Head of caudate nucleus (tissue), 42 donors: ENCODE measurements at regions not wholly inside any gene's neighbourhood (a gene's known extent, or its start where the extent isn't known, plus 50 kb on each side); places are given as distances from the start of the nearest gene placed in this dataset.

ENCODE experiments used
- DNase-seq, 42 donors: peaks; one replicate each; pipeline versions ENCODE4 v3.0.0 to v3.0.0-alpha.2; 2020 to 2021; ENCODE audit warnings: mixed read lengths in 7 of 42
- intact Hi-C: fragments of 100-400 bp; cut with DNase I; formaldehyde crosslinking; loops from one replicate; pipeline ENCODE4 v1.15.0; 2022

DNA sequence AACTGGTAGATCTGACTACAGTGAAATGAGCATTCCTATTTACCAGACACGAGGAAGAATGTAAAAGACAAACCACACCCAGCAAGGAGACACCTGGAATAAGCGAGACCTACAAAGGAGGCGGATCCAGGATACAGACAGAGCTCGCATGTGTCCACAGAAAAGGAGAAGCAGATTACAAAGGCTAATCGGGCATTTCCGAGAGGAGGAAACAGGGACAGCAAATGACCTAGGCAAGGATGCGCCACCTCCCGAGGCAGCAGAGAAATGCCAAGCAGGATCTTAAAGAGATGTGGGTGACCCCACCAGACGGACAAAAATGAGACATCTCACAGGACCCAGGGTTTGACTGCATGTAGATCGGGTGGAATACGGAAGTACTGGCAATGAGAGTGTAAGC lies 63.2 kb upstream of the IQSEC1 start:
- intact Hi-C loops: no loop called here
- DNase-seq: peak in 6 of 42 donors; percentile 0 to 26 (median 2)

DNA sequence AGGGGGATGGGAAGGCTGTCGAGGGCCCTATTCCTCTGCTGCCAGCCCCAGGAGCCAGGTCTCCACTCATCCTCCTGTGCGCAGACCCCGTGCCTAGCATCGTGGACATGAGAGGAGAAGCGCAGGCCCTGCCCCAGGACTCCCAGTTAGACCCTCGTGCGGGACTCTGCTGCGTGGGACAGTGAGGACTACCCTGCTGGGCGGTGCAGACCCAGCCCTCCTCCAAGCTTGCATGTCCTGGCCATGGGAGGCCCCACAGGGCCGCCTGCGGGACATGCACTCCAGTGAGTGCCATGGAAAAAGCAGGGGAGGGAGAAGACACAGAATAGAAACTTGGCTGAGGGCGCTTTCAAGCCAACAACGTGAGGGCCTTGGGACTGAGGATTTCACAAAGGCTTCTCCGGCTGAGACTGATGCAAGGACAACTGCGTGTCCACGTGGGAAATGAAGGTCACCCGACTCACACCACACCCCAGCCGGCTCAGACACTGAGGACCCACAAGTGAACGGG lies 62.6 kb upstream of the IQSEC1 start:
- intact Hi-C loops: no loop called here
- peak in 8 of 42 donors; percentile 3 to 28 (median 5) for DNase-seq

DNA sequence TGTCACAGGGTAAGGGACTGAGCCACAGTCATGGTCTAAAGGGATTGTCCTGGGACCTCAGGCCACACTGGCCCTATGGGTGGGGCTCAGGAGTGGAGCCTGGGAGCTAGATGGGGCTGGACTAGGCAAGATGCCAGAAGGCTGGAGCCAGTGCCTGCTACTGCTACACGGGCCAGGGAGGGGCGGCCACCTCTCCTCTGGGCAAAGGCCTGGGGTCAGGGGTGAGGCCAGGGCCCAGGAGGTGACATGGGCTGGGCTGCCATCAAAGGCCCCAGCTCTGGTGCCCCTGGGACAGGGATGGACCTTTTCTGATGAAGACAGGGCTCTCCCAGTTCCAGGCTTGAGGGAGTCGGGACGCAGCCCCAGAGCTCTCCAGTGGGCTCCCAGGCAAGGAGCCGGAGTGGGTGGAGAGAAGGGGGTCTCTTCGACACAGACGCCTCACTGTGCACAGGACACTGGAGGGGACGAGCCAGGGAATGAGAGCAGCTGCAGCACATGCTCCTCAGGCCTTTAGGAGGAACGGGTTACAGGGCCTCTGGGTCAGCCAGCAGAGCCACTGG lies 62.1 kb upstream of the IQSEC1 start:
- intact Hi-C loops: no loop called here
- DNase-seq: peak in 7 of 42 donors; percentile 4 to 29 (median 10)

DNA sequence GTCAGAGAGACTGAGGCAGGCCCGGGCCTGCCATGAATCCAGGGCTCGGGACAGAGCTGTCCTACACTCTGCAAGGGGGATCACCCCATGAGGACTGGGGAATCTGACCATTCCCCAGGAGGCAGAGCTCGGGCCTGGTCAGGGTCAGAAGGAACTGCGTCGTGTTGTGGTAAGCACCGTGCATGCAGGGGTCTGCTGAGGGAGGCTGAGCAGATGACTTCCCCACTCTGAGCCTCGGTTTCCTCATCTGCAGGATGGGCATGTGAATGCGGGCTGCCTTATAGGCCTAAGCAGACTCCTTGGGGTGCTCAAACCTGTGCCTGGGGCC lies 61.6 kb upstream of the IQSEC1 start:
- intact Hi-C loops: no loop called here
- DNase-seq: peak in 5 of 42 donors; percentile 1 to 16 (median 5)

DNA sequence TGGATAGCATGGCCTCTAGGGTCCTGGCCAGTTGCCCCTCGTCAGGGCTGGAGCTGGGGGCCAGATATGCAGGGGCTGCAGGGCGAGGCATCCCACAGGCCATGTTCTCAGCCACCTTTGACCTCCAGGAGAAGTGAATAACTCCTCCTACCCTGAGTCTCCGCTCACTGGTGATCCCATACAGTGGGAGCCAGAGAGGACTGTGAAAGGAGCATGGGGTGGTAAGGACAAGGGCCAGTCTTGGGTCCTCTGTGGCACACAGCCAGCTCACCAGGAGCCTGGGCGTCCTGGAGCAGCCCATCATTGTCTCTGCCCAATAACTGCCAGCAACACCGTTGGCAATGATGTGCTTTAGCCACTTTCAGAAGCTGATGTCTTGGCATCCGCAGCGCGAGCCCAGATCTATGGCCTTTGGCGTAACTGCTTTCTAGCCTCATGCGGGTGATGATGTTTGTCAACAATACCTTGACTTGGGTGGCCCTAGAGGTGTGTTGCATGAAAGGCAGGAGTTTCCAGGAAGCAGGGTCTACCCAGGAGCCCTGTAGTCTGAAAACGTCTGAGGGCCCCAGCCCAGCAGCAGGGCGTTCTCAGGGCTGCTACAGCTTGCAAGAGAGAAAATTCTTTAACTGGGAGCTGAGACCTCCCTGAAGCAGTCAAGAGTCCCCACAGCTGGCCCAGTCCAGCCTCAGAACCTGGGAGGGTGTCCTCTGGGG lies 61.1 kb upstream of the IQSEC1 start:
- peak in 7 of 42 donors; percentile 3 to 24 (median 9) for DNase-seq
- intact Hi-C loops: no loop called here

DNA sequence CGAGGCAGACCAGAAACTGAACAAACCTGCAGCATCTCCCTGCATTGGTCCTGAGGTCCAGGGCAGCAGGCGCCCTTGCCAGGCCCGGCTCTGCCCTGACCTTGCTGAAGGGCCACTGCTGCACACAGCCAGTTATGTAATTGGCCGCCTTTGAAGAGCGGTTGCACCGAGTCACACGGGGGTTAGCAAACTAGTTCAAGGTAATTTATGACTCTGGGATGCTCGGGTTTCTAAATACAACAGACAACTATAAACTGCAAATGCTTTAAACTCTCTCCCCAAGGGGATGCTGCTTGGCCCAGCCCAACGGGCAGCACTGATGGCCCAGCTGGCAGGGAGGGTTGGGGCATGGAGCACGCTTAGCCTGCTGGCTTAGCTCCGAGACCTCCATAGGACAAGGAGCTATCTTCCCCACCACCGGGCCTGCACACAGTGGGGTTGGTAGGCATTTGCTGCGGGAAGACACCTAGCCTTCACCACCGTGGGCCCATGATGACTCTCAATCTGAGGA lies 60.3 kb upstream of the IQSEC1 start:
- peak in 8 of 42 donors; percentile 2 to 24 (median 6) for DNase-seq
- intact Hi-C loops: no loop called here

- DNase-seq: no peak
- intact Hi-C loops: no loop called here
Measured at GRCh38 chr3:13132731-13133410, 59.6 kb upstream of the IQSEC1 start.

- intact Hi-C loops: no loop called here
- peak in 7 of 42 donors; percentile 1 to 11 (median 3) for DNase-seq
Measured at GRCh38 chr3:13132281-13132680, 59.1 kb upstream of the IQSEC1 start.

DNA sequence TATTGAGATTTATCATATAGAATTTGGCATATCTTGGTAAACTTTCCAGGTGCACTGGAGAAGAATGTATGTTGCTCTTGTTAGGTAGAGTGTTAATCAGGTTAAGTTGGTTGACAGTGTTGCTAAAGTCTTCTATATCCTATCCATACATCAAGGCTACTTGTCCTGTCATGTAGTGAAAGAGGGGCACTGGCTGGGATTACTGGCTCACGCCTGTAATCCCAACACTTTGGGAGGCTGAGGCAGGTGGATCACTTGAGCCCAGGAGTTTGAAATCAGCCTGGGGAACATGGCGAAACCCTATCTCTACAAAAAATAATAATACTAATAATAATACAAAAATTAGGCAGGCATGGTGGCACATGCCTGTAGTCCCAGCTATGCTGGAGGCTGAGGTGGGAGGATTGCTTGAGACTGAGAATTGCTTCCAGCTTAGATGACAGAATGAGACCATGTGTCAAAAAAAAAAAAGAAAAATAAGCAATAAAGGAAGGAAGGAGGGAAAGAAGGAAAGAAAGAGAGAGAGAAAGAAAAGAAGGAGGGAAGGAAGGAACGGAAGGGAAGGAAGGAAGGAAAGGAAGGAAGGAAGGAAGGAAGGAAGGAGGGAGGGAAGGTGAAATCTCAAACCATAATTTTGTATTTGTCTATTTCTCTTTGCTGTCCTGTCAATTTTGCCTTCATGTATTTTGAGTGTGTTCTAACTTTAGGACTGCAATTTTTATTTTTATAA lies 57.4 kb upstream of the IQSEC1 start:
- peak in 2 of 42 donors; percentile 2 for DNase-seq
- intact Hi-C loops: no loop called here

DNA sequence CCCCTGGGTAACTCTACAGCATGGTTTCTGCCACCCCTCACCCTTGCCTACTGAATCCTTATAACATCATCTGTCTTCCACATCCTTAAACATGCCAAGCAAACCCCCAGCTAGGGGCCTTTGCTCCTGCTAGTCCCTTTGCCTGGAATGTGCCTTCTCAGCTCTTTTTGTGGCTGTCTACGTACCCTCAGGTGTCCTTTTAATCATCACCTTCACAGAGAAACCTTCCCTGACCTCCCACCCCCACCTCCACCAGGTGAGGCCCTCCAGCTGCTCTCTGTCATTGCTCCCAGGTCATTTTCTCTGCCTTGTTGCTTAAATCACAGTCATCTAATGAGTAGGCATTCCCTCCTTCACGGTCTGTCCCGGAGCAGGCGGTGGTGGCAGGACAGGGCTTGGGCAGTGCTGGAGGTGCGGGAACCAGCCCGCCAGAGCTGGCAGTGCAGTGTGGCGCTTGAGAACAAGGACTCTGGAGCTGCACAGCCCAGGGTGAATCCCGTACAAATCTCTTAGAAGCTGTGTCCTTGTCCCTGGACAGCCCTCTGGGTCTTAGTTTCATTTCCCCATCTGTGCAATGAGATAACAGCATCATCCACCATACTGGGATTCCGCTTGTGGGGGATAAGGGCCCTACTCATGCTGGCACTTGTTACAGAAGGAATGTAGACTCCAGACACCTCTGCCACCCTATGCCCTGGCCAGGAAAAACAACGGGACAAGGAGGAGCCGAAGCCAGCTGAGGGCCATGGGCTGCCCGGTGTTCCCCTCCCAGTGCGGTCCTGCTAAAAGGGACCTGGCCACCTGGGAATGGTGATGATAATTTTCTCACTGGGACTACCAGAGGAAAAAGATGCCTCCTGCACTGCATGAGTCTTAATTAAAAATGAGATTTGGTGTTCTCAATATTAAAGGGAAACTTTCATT lies 52.1 kb upstream of the IQSEC1 start:
- intact Hi-C loops: no loop called here
- no peak for DNase-seq

DNA sequence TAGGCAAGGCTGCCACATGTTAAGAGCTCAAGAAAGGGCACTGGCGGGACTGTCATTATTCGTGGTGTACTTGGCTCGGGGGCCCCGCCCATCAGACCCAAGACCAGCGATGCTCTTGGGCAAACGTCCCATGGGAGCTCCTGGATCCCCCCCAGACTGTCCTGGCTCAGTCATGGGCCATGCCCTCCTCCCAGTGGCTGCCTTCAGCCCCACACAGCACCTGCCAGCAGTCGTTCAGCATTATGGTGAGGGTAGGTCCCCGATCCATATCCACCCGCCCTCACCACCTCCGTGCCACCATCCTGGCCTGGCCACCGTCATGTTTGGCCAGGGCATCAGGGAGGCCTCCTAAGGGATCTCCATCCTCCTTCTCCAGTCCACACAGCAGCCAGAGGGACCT lies 51.4 kb upstream of the IQSEC1 start:
- intact Hi-C loops: no loop called here

DNA sequence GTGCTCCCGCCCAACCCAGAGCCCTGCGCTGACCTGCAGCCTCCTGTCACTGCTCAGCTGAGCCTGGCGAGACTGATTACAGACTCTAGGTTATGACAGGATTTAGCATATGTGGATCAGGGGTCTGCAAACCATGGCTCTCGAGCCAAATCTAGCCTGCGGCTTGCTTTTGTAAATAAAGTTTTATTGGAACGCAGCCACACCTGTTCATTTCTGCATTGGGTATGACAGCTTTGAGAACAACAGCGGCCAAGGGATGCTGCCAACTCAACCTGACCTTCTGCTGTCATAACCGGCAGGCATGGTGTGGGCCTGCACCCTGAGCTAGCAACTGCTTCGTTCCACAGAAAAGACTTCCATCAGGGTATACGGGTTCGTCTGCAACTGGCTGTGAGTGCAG lies 50.5 kb upstream of the IQSEC1 start:
- intact Hi-C loops: no loop called here
- DNase-seq: no peak

More for the DNA sequence above, 51.4 kb upstream of the IQSEC1 start:
- no peak for DNase-seq

DNA sequence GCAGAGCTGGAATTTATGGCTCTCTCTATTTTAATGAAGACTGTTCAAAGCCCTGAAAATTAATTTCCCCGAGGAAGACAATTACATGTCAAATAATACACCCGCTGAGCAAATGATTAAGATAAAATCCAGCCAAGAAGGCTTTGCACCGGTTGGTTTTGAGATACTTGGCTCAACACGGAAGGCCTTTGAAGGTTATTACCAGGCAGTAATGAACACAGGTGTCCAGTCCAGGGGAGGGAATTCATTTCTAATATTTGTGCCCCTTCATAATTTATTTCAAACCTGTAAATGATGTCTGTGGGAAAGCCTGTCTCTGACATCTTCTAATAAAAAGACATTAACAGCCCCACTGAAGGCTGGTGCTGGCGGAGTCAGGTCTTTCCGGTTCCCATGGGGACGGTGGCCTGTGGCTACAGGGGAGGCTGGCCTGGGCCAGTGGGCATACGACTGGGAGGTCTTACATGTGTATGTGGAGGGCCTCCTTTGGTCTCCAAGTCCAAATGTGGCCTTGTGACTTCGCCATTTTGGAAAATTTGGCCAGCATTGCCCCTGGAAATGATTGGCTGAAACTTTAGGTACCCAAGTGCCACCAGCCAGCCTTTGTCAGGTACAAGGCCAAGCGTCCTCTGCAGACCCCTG lies 49.9 kb upstream of the IQSEC1 start:
- intact Hi-C loops: no loop called here
- DNase-seq: no peak
